ENCODE measurements at regions not wholly inside any gene's neighbourhood (a gene's known extent, or its start where the extent isn't known, plus 50 kb on each side); places are given as distances from the start of the nearest gene placed in this dataset.

GRCh38 chr13:33973194-33973593, 155.2 kb downstream of the RFC3 start:
- Histone ChIP-seq H3K27ac (ENCODE audit: low read depth in 1 of 2, low read length in 2 of 2) (no peak overlapping the region), H3K4me3 (replicated peaks in 1 of 3; ENCODE audit: low read depth in 2 of 3, low read length in 3 of 3) (no peak overlapping the region), H3K4me2 (replicated peaks; ENCODE audit: extremely low read depth, low read length, poor library complexity, severe bottlenecking) (no peak overlapping the region), H3K9me3 (replicated peaks in 1 of 2; ENCODE audit: control insufficient read depth in 1 of 2, insufficient read depth in 1 of 2, low read length in 2 of 2) (peaks cover 0 to under 1% of the 10 kb centered on the region in 2 donors), H3K4me1 (ENCODE audit: control insufficient read depth in 1 of 2, insufficient read depth in 2 of 2, low read length in 2 of 2) (no peaks in the 10 kb centered on the region), H3K27me3 (ENCODE audit: control insufficient read depth in 2 of 2, insufficient read depth in 2 of 2, low read length in 2 of 2) (no peaks in the 10 kb centered on the region), H3K79me2 (ENCODE audit: insufficient read depth, low read length) (no peaks in the 10 kb centered on the region), H3K36me3 (replicated peaks in 1 of 2; ENCODE audit: control insufficient read depth in 1 of 2, insufficient read depth in 2 of 2, low read length in 2 of 2) (no peaks in the 10 kb centered on the region), H4K20me1 (ENCODE audit: insufficient read depth, low read length) (no peaks in the 10 kb centered on the region), H3K9ac (ENCODE audit: insufficient read depth, low read length, poor library complexity, severe bottlenecking) (no peak overlapping the region), H2AFZ (ENCODE audit: insufficient read depth, low read depth, low read length, poor library complexity, severe bottlenecking) (no peak overlapping the region)
- peaks cover 0 to 2% (median 1%) of the 10 kb centered on the region in 3 donors for H3K27me3 Mint-ChIP-seq (ENCODE audit: low read depth in 3 of 3)
- intact Hi-C loops (cut with micrococcal nuclease), result no loop called here
- TF ChIP-seq CTCF (IDR thresholded peaks at IDR 0.05), result no peak
- H3K4me3 Mint-ChIP-seq, result no peak overlapping the region
- DNase-seq, result no peak
- H3K27ac Mint-ChIP-seq, result no peak overlapping the region
- no peaks in the 10 kb centered on the region for H3K36me3 Mint-ChIP-seq
- no peaks in the 10 kb centered on the region for H3K4me1 Mint-ChIP-seq
- peaks cover 0 to 14% (median 4%) of the 10 kb centered on the region in 7 donors for H3K9me3 Mint-ChIP-seq
- 50% methylated on average over 1 of the region's 3 CpGs for WGBS (ENCODE audit: insufficient coverage)

- 100% methylated on average over 1 of the region's 4 CpGs for WGBS (ENCODE audit: insufficient coverage)
- H3K36me3 Mint-ChIP-seq, result no peaks in the 10 kb centered on the region
Observed at GRCh38 chr13:33976965-33977364, 159.0 kb downstream of the RFC3 start.

More at GRCh38 chr13:33976965-33977364, 159.0 kb downstream of the RFC3 start:
- Histone ChIP-seq H3K9me3 (replicated peaks in 1 of 2; ENCODE audit: control insufficient read depth in 1 of 2, insufficient read depth in 1 of 2, low read length in 2 of 2) (no peaks in the 10 kb centered on the region), H3K27ac (ENCODE audit: low read depth in 1 of 2, low read length in 2 of 2) (no peak overlapping the region), H3K36me3 (replicated peaks in 1 of 2; ENCODE audit: control insufficient read depth in 1 of 2, insufficient read depth in 2 of 2, low read length in 2 of 2) (no peaks in the 10 kb centered on the region), H4K20me1 (ENCODE audit: insufficient read depth, low read length) (no peaks in the 10 kb centered on the region), H3K4me2 (replicated peaks; ENCODE audit: extremely low read depth, low read length, poor library complexity, severe bottlenecking) (no peak overlapping the region), H3K4me1 (ENCODE audit: control insufficient read depth in 1 of 2, insufficient read depth in 2 of 2, low read length in 2 of 2) (no peaks in the 10 kb centered on the region), H3K4me3 (replicated peaks in 1 of 3; ENCODE audit: low read depth in 2 of 3, low read length in 3 of 3) (no peak overlapping the region), H3K79me2 (ENCODE audit: insufficient read depth, low read length) (no peaks in the 10 kb centered on the region), H3K27me3 (ENCODE audit: control insufficient read depth in 2 of 2, insufficient read depth in 2 of 2, low read length in 2 of 2) (no peaks in the 10 kb centered on the region), H3K9ac (ENCODE audit: insufficient read depth, low read length, poor library complexity, severe bottlenecking) (no peak overlapping the region), H2AFZ (ENCODE audit: insufficient read depth, low read depth, low read length, poor library complexity, severe bottlenecking) (no peak overlapping the region)
- Mint-ChIP-seq H3K27me3 (ENCODE audit: low read depth in 3 of 3) (peaks cover 0 to 2% (median 1%) of the 10 kb centered on the region in 3 donors), H3K27ac (no peak overlapping the region), H3K4me3 (no peak overlapping the region), H3K9me3 (peaks cover 0 to 11% (median 2%) of the 10 kb centered on the region in 7 donors), H3K4me1 (no peaks in the 10 kb centered on the region)
- TF ChIP-seq CTCF (IDR thresholded peaks at IDR 0.05), result no peak
- no peak for DNase-seq
- intact Hi-C loops (cut with micrococcal nuclease), result no loop called here
